ENCODE measurements at regions not wholly inside any gene's neighbourhood (a gene's known extent, or its start where the extent isn't known, plus 50 kb on each side); places are given as distances from the start of the nearest gene placed in this dataset.

DNA sequence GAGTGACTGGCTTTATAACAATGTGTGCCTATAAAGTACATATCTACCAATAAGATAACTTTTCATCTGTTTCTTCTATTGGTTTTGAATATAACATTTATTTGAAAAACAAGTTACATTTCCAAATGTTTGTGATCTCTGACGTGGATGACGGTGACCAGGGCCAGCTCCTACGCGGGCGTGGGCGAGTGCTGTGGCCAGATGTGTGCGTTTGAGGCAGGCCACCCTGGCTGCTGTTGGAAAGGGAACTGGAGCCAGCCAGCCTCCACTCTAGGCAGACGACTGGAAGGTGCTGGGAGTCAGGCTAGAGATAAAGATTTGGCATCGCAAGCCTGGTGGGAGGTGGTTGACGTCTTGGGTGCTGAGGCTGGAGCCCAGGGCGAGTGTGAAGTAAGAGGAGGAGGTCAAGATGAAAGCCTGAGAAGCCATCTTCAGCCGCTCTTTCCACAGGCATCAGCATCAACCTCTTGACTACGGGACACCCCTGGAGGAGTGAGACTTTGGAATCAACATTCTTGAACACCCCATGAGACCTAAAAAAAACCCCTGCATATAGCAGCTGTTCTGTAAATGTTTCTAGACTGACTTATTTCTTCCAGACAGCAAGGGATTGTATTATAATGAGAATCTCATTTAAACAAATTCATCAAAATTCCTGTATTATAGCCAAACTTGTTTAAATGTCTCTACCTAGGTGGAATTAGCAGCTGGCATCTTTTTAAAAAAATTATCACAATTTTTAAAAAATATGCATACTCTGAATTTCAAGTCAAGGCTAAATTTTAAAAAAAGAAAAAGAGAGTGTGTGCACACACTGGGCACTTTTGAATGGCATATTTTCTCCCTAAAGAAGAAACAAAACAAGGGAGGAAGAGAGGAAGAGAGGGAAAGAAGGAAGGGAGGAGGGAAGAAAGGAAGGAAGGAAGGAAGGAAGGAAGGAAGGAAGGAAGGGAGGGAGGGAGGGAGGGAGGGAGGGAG is 112.5 kb upstream of the SLC44A3 start:
- no peak for DNase-seq (ENCODE audit: low spot score)

DNA sequence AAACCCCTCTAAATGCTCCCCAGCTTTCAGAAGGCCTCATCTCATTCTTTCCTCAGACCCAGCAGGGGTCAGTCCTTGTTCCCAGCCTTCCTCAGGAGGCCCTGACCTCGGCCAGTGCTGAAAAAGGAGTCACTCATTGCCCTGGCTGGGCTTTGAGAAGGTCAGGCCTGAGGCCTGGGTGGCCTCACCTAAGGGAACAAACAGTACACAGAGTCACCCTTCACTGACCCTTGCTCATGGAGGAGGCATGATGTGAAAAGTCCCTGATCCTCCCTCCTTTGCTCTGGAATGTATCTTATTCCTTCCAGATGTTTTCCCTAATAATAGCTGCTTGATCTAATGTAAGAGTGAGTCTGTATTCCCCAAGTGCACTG is 117.7 kb upstream of the SLC44A3 start:
- no peak for DNase-seq (ENCODE audit: low spot score)

DNA sequence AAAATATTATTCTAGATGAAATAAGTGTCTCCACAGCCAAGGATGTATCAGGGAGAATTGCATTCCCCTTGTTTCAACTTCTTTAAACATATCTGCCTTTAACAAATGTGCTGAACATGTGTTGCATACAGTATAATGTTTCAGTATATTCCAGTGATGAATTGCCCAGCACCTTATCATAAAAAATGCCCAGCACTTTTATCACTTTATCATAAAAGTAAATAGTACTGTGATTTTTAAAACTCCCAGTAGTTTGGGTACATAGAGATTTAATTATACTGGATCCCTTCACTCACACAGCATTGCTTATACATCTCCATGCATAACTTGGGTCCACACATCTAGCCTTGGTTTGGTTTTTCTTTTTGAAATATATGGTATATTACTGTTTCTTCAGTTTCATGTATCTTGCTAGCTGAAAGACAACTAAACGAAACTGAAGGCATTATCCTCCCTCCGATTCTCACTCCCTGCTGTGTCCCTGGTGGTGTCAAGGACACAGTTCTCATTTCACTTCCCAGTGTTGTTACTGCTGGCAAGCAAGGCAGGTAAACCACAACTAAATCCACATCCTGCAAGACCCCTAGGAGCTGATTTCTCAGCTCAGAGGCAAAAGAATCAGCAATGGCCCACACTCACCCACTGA is 118.2 kb upstream of the SLC44A3 start:
- no peak for DNase-seq (ENCODE audit: low spot score)

DNA sequence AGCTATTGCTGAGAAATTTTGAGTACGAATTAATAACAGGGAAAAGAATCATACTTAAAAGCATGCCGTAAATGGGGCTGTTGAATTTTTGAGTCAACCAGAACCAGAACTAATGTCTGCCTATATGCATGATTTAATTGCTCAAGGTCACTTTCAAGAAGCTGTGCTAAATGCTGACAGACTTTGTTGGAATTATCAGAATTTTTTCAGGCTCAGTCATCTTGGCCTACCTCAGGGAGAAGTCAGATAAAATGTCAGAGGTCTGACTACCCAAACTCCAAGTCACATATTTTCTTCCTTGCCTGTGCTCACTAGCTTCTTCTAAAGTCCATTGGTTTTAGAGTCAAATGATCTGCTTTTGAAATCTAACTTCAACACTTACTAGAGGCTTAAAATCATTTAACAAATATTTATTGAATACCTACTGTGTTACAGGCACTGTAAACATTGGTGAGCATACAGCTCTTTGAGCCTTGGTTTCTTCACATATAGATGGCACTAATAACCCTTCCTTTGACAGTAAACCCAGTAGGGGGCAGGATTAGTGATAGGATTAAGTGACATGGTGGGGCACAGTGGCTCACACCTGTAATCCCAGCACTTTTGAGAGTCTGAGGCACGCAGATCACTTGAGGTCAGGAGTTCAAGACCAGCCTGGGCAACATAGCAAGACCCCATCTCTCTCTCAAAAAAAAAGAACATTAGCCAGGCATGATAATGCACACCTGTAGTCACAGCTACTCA is 121.2 kb upstream of the SLC44A3 start:
- no peak for DNase-seq (ENCODE audit: low spot score)

DNA sequence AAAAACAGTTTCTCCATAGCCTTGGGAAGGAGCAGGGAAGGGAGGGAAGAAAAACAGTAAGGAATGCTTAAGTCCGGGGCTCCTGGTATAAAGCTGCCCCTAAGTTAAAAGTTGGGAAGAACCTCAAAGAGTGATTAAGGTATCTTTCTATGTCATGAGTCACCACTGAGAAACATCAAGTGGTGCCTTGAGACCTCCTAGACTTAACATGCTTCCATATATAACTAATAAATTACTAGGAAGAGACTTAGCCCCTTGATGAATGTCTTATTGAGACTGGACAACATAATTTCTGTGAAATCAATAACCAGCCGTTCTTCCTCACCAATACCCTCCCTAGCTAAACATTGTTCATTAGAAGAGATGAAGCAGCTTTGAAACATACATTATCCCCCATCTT is 121.8 kb upstream of the SLC44A3 start:
- DNase-seq (ENCODE audit: low spot score), result no peak

DNA sequence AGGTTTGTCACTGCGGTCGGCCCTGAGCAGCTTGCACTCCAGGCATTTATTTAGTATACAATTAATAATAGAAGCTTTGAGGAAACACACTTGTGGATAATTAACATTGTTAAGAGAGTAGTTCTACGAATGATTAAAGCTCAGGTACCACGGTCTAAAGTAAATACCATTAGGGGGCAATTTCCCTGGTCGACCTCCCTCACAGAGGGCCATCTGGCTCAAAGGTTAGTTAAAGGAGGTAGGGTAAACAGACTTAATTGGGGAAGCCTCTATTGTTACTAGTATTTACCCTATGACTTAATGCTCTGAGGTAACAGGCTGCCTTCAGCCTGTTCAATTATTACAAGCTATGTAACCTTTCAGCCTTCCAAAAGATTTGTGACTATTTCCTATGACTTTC is 122.3 kb upstream of the SLC44A3 start:
- no peak for DNase-seq (ENCODE audit: low spot score)

DNA sequence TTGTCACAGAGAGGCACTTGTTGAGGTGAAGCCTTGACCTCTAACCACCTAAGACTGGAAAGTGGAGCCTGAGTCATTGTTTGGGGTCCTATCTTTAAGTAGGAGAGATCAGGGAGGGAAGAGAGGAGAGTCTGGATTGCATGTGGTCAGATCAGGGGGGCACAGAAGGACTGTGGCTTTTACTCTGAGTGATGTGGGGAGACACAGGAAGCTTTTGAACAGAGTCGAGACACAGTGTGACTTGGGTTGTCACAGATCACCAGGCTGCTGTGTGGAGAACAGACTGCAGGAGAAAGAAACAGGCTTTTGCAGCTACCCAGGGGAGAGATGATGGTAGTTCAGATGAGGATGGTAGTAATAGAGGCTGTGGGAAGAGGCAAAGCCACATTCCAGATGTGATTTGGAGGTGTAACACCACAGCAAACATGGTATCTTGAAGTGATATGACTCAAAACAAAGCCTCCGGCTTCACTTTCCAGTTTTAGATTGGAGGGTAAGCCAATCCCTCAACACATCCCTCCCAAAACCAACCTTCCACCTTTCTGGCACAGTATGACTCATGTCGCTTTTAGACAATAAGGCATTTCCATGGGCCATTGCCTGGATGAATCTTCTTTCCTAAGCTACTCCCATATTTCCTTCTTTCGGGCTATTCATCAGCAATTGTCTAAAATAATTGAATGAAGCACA is 125.8 kb upstream of the SLC44A3 start:
- no peak for DNase-seq (ENCODE audit: low spot score)

DNA sequence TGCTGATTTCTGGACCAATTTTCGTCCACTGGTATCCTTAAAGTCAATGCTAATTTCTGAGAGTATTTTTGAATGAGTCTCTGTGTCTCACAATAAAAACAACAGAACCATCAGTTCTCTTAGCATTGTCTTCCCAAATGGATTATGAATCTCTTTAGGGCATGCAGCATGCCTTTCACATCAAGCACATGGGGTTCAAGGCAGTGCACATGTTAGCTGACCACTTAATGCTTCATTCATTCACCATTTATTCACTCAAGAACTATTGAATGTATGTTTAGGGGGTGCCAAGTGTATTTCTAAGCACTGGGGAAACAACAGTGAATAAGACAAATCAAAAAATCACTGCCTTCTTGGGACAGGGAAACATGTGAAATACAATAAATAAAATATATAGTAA is 126.7 kb upstream of the SLC44A3 start:
- DNase-seq (ENCODE audit: low spot score), result no peak

DNA sequence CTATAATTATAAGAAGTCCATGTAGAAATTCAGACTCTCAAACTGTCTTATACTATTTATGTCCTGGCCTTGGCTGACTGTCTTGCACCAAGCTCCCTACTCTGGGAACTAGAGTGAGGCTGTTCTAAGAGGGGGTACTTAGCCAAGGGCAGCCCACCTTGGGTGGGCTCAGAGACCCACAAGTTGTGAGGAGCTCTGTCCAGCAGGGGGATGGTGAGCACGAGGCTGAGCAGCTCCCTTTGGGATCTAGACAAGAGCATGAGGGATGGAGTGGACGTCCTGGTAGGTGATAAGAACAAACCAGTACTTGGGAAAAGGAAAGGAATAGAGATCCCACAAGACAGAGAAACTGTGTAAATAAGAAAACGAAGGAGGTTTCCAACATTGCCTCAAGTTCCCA is 127.1 kb upstream of the SLC44A3 start:
- no peak for DNase-seq (ENCODE audit: low spot score)

DNA sequence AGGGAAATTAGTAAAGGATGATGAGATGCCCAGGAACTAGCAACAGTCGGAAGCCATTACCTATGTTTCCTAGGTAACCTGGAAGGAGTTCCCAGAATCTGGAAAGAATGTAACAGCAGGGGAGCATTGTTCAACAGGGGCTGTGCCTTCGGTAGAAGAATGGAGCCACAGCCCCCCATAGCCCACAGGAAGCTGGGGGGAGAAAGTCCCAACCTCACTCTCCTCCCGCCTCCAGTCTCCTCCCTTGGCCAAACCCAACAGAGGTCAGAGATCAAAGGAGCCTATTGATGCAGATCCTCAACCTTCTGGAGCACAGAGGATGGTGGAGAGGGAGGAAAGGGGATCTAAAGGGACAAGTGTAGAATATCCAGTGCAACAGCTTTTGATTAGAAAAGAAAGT is 131.5 kb upstream of the SLC44A3 start:
- no peak for DNase-seq (ENCODE audit: low spot score)

DNA sequence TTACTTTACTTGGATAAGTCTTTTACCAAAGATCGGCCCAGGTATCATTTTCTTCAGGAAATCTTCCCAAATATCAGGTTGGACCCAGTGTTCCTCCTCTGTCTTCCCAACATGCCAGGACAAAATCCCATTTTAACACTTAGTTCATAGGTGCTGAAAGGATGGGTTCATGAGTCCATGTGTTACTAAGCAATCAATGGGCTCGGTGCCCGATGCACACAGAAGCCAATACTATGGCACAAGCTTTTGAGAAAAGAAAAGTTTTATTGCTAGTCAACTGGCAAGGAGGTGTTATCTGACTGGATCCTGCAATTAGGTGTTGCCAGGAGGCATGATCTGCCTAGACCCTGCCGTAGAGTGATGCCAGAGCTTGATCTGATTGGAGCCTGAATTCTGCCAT is 133.3 kb upstream of the SLC44A3 start:
- DNase-seq (ENCODE audit: low spot score), result no peak

DNA sequence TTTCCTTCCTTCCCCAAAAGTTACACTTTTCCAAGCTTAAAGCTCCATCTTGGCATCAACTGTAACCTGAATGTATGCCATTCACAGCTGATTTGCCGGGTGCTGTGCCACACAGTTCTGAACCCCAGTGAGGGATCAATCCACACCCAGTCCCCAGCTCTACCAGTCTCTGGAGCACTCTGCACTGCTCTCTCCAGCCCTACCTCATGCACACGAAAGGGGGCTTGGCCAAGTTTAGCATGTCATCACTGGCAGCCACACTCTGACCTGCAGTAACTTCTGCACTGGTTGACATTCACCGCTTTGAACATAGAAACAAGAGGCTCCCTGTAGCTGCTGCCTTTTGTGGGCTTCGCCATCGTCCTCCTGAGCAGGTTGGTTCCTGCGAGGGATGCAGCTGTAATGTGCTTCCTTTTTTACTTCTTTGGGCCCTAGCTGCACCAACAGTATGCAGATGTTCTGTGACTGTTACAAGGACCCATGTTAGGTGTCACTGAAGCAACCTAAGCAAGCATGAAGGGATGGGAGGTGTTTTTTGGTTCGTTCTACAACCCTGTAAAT is 135.4 kb upstream of the SLC44A3 start:
- DNase-seq (ENCODE audit: low spot score), result no peak

DNA sequence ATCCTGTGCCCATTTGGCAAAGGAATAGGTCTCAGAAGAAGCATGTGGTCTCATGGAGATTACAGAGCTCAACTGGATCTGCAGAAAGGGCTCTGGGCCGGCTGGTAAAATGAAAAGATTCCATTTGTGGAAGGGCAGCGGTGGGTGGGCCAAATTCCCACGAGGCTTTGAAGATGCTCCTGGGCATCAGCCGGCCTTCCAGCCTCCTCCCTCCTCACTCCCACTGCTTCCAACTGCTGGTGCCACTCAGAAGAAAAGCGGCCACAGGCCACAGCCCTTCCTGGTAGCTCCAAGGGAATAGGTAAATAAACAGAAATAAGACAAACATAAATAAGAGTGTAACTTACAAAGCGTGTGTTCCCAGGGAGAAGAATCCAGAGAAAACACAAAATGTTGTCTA is 136.3 kb upstream of the SLC44A3 start:
- DNase-seq (ENCODE audit: low spot score), result no peak

DNA sequence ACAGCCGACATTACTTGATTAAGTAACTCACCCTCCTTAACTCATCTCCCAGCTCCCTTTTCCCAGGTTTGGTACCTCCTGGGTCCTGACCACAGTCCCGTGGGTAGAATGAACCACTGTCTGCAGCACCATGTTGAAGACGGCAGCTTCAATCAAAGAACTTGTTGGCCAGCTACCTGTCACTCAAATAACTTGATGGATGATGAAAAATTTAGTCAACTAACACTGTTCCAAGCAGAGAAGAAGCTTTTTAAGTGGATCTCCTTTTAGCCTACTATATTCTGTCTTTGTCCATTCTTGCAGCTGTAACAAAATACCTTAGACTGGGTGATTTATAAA is 138.4 kb upstream of the F3 start:
- no peak for DNase-seq (ENCODE audit: low spot score)

DNA sequence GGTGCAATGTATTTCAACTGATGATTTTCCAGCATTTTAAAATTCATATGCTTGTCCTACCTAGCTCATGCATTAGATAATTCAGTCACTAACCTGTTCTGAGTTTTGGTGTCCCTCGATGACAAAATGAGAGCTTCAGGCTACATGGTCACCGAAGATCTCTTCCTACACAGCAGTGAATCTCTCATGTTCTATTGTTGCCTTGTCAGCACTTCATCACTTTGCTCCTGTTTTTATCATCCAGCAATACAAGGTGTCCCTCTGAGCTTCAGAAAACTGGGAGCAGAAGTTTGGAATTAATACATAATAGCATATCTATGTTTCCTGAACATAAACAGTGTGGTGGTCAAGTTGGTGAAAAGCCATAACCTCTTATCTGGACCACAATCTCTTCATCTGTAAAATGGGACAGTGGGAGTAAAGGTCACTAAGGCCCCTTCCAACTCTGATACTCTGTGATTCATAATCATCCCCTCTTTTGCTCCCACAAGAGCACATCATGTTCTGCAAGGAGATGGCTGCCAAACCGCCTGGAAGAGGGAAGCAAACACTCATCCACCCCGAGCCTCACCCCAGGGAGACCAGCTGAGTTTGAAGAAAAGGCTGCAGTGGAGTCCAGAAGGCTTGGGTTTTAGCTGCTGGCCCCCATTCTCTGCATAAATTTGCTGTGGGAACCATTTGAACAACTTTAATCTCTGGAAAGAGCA is 137.9 kb upstream of the F3 start:
- DNase-seq (ENCODE audit: low spot score), result no peak

DNA sequence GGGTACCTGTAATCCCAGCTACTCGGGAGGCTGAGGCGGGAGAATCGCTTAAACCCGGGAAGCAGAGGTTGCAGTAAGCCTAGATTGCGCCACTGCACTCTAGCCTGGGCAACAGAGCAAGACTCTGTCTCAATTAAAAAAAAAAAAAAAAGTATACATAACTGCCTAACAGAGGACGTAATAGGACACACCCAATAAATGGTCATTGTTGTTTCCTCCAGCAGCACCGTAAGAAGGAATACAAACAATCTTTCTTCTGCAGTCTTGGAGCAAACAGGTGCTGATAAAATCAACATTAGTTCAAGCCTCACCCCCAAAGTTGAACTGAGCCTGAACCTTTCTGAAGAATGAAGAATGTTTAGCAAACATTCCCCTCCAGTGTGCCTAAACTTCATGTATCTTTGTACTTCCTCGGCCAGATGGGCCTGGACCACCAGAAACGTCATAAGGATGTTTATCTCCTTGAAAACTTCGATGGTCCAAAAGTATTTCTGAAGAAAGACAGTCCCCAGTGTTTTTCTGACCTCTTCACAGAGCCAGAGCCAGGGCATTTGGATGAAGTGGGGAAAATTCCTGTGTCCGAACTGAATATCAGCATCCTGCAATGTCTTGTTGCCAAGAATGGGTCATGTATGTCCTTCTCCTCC is 136.8 kb upstream of the F3 start:
- no peak for DNase-seq (ENCODE audit: low spot score)

DNA sequence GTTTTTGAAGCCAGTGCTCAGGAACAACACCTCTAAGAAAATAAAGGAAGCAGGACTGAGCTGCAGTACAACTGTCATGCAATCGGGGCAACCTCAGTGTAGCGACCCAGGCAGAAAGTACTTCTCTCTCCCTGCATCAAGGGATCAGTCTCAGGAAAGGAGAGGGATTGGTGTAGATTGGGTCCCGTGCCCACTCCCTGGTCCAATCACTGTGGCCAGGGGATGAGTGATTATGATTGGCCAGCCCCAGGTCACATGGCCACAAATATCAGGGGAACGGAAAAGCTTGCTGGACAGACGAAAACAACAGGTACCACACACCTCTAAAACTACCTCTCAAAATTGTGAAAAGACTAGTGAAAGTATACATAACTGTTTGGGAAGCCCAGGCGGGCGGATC is 136.2 kb upstream of the F3 start:
- no peak for DNase-seq (ENCODE audit: low spot score)

DNA sequence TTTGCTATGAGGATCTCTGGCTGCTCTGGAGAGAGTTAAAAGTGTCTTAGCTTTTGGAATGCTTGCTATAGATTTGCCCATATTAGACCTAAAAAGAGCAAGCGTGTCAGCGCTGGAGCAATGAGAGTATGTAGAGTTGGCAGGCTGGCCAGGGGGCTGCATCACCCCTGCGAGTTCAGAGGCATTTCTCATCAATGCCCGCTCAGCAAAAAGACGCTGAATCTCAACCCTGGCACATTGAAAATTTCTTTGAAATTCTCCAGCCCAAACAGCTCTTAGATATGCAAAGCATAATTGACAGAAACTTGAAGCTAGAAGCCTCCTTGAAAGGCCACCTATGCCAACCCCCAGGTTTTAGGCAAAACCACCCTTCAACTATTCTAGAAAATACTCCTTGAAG is 135.5 kb upstream of the F3 start:
- no peak for DNase-seq (ENCODE audit: low spot score)

DNA sequence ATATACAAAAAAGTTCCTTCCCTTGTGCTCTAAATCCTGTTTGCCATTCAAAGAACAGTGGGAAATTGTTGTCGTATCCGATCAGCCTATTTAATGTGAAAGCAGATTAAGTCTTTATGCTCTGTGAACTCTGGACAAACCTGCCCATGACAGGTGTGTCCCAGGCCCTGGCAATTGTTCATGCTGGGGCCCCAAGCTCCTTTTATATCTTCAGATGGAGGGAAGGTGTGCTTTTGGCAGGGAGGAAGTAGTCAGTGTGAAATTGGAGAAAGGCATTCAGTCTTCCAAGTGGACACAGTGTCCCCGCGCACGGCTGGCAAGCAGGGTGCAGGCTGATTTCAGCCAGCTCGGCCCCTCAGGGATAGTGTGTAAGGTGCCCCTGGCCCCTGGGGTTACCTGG is 135.1 kb upstream of the F3 start:
- no peak for DNase-seq (ENCODE audit: low spot score)

DNA sequence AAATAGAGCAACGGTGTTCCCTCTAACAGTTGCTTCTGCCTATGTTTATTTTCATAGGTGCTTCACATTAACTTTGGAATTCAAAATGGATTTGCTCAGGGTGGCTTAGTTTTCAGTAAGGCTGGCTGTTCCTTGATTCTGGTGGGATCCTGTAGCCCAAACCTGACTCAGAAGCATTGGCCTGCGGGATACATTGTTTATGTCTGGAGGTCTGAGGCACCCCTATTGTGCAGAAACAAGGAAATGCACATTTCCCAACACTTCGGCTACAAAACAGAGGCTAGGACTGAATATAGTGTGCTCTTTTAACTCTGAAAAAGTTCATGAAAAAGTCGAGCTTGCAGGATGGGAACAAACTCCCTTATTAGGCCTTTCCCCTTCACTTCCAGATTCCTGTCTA is 133.8 kb upstream of the F3 start:
- no peak for DNase-seq (ENCODE audit: low spot score)

DNA sequence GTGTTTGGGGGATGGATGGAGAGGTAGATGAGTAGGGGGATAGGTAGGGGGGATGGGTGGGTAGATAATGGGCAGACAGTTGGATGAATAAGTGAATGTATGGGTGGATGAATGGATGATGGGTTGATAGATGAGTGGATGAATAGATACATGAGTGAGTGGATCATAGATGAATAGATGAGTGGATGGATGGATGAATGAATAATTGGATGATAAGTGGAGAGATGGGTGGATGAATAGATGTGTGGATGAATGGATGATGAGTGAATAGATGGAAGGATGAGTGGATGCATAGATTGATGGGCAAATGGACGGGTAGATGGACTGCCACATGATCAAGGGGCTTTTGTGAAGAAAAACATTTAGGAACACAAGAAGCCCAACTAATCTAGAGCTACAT is 133.3 kb upstream of the F3 start:
- no peak for DNase-seq (ENCODE audit: low spot score)
